NK-92 treated with Interleukin-12 subunit alpha and Interleukin-12 subunit beta, amount 100 ng/mL, for 24 hours (cell line): ENCODE measurements at regions not wholly inside any gene's neighbourhood (a gene's known extent, or its start where the extent isn't known, plus 50 kb on each side); places are given as distances from the start of the nearest gene placed in this dataset.
"Not testable (repeated sequence)": the region's sequence is repeated elsewhere in the genome, so short reads cannot be mapped to it uniquely, and the experiment has no call there.

Experiments
- DNase-seq: peaks from one replicate; lab custom pipeline; 2025; lab: John Stamatoyannopoulos, UW

- DNase-seq = no peak
These were observed 657.7 kb downstream of the QKI start for GRCh38 chr6:164072240-164072666.

GRCh38 chr6:164069350-164069990 is 655.0 kb downstream of the QKI start:
- no peak for DNase-seq

GRCh38 chr6:164068527-164068926 is 654.0 kb downstream of the QKI start:
- DNase-seq = no peak

- DNase-seq = no peak
These were observed 652.2 kb downstream of the QKI start for GRCh38 chr6:164066766-164067165.

- DNase-seq = no peak
These were observed 651.8 kb downstream of the QKI start for GRCh38 chr6:164066335-164066734.

- no peak for DNase-seq
These were observed 648.8 kb downstream of the QKI start for GRCh38 chr6:164063346-164063745.

GRCh38 chr6:164062872-164063271 is 648.4 kb downstream of the QKI start:
- no peak for DNase-seq

- no peak for DNase-seq
These were observed 643.4 kb downstream of the QKI start for GRCh38 chr6:164057876-164058275.

GRCh38 chr6:164051427-164051826 is 636.9 kb downstream of the QKI start:
- DNase-seq = no peak

GRCh38 chr6:164049517-164049988 is 635.0 kb downstream of the QKI start:
- DNase-seq = no peak

GRCh38 chr6:164048840-164049516 is 634.5 kb downstream of the QKI start:
- no peak for DNase-seq

- no peak for DNase-seq
These were observed 630.6 kb downstream of the QKI start for GRCh38 chr6:164045082-164045481.

- not testable (repeated sequence) for DNase-seq
These were observed 629.1 kb downstream of the QKI start for GRCh38 chr6:164043656-164044055.

GRCh38 chr6:164042212-164042611 is 627.7 kb downstream of the QKI start:
- no peak for DNase-seq

- no peak for DNase-seq
These were observed 626.5 kb downstream of the QKI start for GRCh38 chr6:164040994-164041393.

GRCh38 chr6:164039954-164040375 is 625.4 kb downstream of the QKI start:
- no peak for DNase-seq

- no peak for DNase-seq
These were observed 622.8 kb downstream of the QKI start for GRCh38 chr6:164037171-164037870.

GRCh38 chr6:164035900-164036485 is 621.5 kb downstream of the QKI start:
- DNase-seq = no peak

- DNase-seq = no peak
These were observed 620.2 kb downstream of the QKI start for GRCh38 chr6:164034602-164035140.

- DNase-seq = no peak
These were observed 610.7 kb downstream of the QKI start for GRCh38 chr6:164025180-164025579.

GRCh38 chr6:164023535-164023934 is 609.0 kb downstream of the QKI start:
- DNase-seq = no peak

GRCh38 chr6:164022632-164023031 is 608.1 kb downstream of the QKI start:
- no peak for DNase-seq
